NCI-H748 (cell line): ENCODE measurements at regions not wholly inside any gene's neighbourhood (a gene's known extent, or its start where the extent isn't known, plus 50 kb on each side); places are given as distances from the start of the nearest gene placed in this dataset.
"Not testable (repeated sequence)": the region's sequence is repeated elsewhere in the genome, so short reads cannot be mapped to it uniquely, and the experiment has no call there.

Experiments used
- DNase-seq: peaks from one replicate; lab custom pipeline; 2025; ENCODE audit not compliant: unreplicated experiment; lab: John Stamatoyannopoulos, UW

- DNase-seq, result no peak
These were observed 443.2 kb downstream of the C12orf50 start for GRCh38 chr12:87585882-87586557.

- peak; percentile 24 for DNase-seq
These were observed 450.1 kb downstream of the C12orf50 start for GRCh38 chr12:87579091-87579490.

- DNase-seq, result no peak
These were observed 453.3 kb downstream of the C12orf50 start for GRCh38 chr12:87575906-87576305.

GRCh38 chr12:87566918-87567317 is 462.3 kb downstream of the C12orf50 start:
- not testable (repeated sequence) for DNase-seq

- DNase-seq, result no peak
These were observed 472.2 kb downstream of the C12orf50 start for GRCh38 chr12:87556985-87557384.

GRCh38 chr12:87531213-87531612 is 498.0 kb downstream of the C12orf50 start:
- DNase-seq, result peak; percentile 19

- DNase-seq, result no peak
These were observed 499.8 kb downstream of the C12orf50 start for GRCh38 chr12:87529413-87529812.

- no peak for DNase-seq
These were observed 508.2 kb downstream of the C12orf50 start for GRCh38 chr12:87520968-87521367.

- no peak for DNase-seq
These were observed 510.7 kb downstream of the C12orf50 start for GRCh38 chr12:87518481-87518880.

GRCh38 chr12:87518036-87518435 is 511.2 kb downstream of the C12orf50 start:
- no peak for DNase-seq

GRCh38 chr12:87513536-87514280 is 515.5 kb downstream of the C12orf50 start:
- no peak for DNase-seq

- DNase-seq, result no peak
These were observed 517.8 kb downstream of the C12orf50 start for GRCh38 chr12:87511371-87511770.

- peak; percentile 35 for DNase-seq
These were observed 519.9 kb downstream of the C12orf50 start for GRCh38 chr12:87509237-87509820.

- no peak for DNase-seq
These were observed 537.6 kb downstream of the C12orf50 start for GRCh38 chr12:87491598-87491997.

GRCh38 chr12:87491089-87491488 is 538.1 kb downstream of the C12orf50 start:
- DNase-seq, result no peak

GRCh38 chr12:87469295-87469694 is 559.9 kb downstream of the C12orf50 start:
- DNase-seq, result no peak

GRCh38 chr12:87467936-87468335 is 561.3 kb downstream of the C12orf50 start:
- no peak for DNase-seq

- no peak for DNase-seq
These were observed 564.6 kb downstream of the C12orf50 start for GRCh38 chr12:87464565-87464964.

GRCh38 chr12:87444039-87444438 is 585.2 kb downstream of the C12orf50 start:
- no peak for DNase-seq

- no peak for DNase-seq
These were observed 587.7 kb downstream of the C12orf50 start for GRCh38 chr12:87441511-87441910.

- no peak for DNase-seq
These were observed 589.0 kb downstream of the C12orf50 start for GRCh38 chr12:87439990-87440827.
